Upper lobe of left lung (tissue), 4 donors: ENCODE measurements at regions not wholly inside any gene's neighbourhood (a gene's known extent, or its start where the extent isn't known, plus 50 kb on each side); places are given as distances from the start of the nearest gene placed in this dataset.

Experiments
- EP300 ChIP-seq, 4 donors: sonication (generic); formaldehyde crosslinking; IDR thresholded peaks; one replicate each; pipeline ENCODE4 v1.5.1; 2017; ENCODE audit warnings: antibody characterized with exemption in 4 of 4, control low read depth in 2 of 4
- POLR2A ChIP-seq, 4 donors: fragments of 450-650 bp; IDR thresholded peaks; one replicate each; pipeline ENCODE4 v1.5.1; 2016 to 2017; ENCODE audit warnings: antibody characterized with exemption in 4 of 4, mild to moderate bottlenecking in 2 of 4
- POLR2AphosphoS5 ChIP-seq, 2 donors: sonication (generic); formaldehyde crosslinking; IDR thresholded peaks; one replicate each; pipeline ENCODE4 v1.5.1; 2017; ENCODE audit warnings: antibody characterized with exemption in 2 of 2
- TF ChIP-seq, protein P1 (sequence below), 6 experiments: fragments of 450-650 bp in 4 of 6; fragments of 200-600 bp in 2 of 6; sonication (generic) in 2 of 6; IDR thresholded peaks; one replicate each; pipeline ENCODE4 v1.5.1; 2016 to 2019; ENCODE audit warnings: antibody characterized with exemption in 6 of 6

DNA sequence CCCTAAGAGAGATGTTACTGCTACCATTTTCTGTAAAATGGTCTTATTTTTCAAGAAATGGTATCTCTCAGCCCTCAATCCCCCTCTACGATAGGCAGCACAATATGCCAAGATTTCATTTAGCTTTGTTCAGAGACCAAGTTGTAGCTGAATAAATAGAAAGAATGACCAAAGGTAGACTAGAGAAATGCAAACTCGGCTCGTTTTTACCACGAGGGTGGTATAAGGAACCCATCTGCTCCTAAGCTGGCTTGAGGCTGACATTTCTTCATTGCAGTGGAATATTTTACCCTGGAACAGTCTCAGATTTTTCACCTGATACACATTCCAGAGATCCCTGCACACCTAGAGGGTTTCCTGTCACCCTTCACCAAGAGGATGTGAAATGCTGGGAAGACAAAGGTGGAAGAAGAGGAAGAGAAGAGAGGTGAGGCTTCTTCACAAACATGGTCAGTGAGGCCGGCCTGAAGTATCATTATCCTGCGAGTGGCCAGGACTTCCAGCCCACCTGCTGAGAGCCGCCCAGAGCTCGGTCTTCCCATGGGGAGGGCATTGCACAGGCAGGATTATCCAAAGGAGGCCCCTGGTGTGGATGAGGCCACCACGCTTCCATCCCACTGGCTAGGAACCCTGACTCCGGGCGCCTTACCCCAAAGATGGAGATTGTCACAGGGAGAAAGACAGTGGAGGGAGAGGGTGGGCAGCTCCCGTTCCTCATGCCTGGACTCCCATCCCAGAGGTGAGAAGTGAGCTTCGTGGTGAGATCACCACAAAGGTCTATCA, 57.1 kb upstream of the AFDN start:
- TF ChIP-seq, protein P1, sequence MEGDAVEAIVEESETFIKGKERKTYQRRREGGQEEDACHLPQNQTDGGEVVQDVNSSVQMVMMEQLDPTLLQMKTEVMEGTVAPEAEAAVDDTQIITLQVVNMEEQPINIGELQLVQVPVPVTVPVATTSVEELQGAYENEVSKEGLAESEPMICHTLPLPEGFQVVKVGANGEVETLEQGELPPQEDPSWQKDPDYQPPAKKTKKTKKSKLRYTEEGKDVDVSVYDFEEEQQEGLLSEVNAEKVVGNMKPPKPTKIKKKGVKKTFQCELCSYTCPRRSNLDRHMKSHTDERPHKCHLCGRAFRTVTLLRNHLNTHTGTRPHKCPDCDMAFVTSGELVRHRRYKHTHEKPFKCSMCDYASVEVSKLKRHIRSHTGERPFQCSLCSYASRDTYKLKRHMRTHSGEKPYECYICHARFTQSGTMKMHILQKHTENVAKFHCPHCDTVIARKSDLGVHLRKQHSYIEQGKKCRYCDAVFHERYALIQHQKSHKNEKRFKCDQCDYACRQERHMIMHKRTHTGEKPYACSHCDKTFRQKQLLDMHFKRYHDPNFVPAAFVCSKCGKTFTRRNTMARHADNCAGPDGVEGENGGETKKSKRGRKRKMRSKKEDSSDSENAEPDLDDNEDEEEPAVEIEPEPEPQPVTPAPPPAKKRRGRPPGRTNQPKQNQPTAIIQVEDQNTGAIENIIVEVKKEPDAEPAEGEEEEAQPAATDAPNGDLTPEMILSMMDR (IDR thresholded peaks at IDR 0.05): no peak
- TF ChIP-seq EP300 (IDR thresholded peaks at IDR 0.05) (no peak), POLR2AphosphoS5 (IDR thresholded peaks at IDR 0.05) (no peak), POLR2A (IDR thresholded peaks at IDR 0.05) (no peak)
